HepG2 (cell line): ENCODE measurements at regions not wholly inside any gene's neighbourhood (a gene's known extent, or its start where the extent isn't known, plus 50 kb on each side); places are given as distances from the start of the nearest gene placed in this dataset.

Experiments
- ATAC-seq: fragments of 200-7000 bp; cut with Tn5 transposase; 3 replicates; pipeline ENCODE4 v1.9.1; 2020; ENCODE audit warnings: mild to moderate bottlenecking, moderate library complexity
- BruUV-seq: library from RNA; stranded (reverse); fragments of 400-500 nt; replicated peaks from 2 replicates; lab custom pipeline; 2021; lab: Mats Ljungman, UMichigan
- CTCF ChIA-PET: fragments of 300-600 bp; formaldehyde crosslinking; extraction: SDS; loops from one replicate; lab custom pipeline; 2021; ENCODE audit warnings: low total read pairs, inconsistent platforms, low intra/inter-chr PET ratio; lab: Yijun Ruan, JAX
- POLR2A ChIA-PET: fragments of 350-600 bp; sonication (Branson Sonifier 250); formaldehyde crosslinking; loops from one replicate; lab custom pipeline; 2020; ENCODE audit warnings: antibody characterized with exemption, inconsistent platforms; lab: Yijun Ruan, JAX
- DNase-seq: peaks from one replicate; pipeline ENCODE4 v3.0.0-alpha.2; 2015; ENCODE audit warnings: low spot score
- FAIRE-seq: peaks from 3 replicates; lab custom pipeline; 2011; peaks lifted over from hg19 to GRCh38; lab: Jason Lieb, UNC
- H2AFZ ChIP-seq: one replicate; pipeline ENCODE4 v1.6.1; 2011; ENCODE audit warnings: low read length, inconsistent platforms
- H3K27ac ChIP-seq: fragments of 300-600 bp; 3 replicates; pipeline ENCODE4 v1.8.0; 2011; ENCODE audit warnings: mixed run types, mild to moderate bottlenecking, mixed read lengths, low read length, inconsistent platforms; ENCODE audit not compliant: insufficient read depth; ENCODE audit errors: extremely low read length
- H3K27me3 ChIP-seq, 2 experiments: fragments of 200-600 bp in 1 of 2; 2 replicates in 1 of 2; 3 replicates in 1 of 2; pipeline versions ENCODE4 v1.6.0 to v1.8.0; 2011; ENCODE audit warnings: low read length in 2 of 2, mild to moderate bottlenecking in 2 of 2, moderate library complexity in 2 of 2, inconsistent platforms in 1 of 2; ENCODE audit not compliant: insufficient read depth in 2 of 2, control insufficient read depth in 1 of 2
- H3K36me3 ChIP-seq, 2 experiments: fragments of 200-600 bp in 1 of 2; replicated peaks in 1 of 2; 2 replicates in 1 of 2; 3 replicates in 1 of 2; pipeline versions ENCODE4 v1.5.1 to v1.8.0; 2011; ENCODE audit warnings: low read length in 2 of 2, inconsistent platforms in 1 of 2; ENCODE audit not compliant: insufficient read depth in 2 of 2, control insufficient read depth in 1 of 2
- H3K4me1 ChIP-seq: 2 replicates; pipeline ENCODE4 v1.5.1; 2012; ENCODE audit warnings: low read length, inconsistent platforms; ENCODE audit not compliant: insufficient read depth
- H3K4me2 ChIP-seq: 2 replicates; pipeline ENCODE4 v1.6.0; 2011; ENCODE audit warnings: low read depth, low read length, inconsistent platforms
- H3K4me3 ChIP-seq, 3 experiments: fragments of 200-600 bp in 1 of 3; sonication (generic), shearing (Covaris generic) in 1 of 3; replicated peaks in 1 of 3; 2 replicates each; pipeline ENCODE4 v1.5.1; 2011 to 2016; ENCODE audit warnings: low read length in 3 of 3, inconsistent platforms in 2 of 3, low read depth in 2 of 3, mild to moderate bottlenecking in 2 of 3, control low read depth in 1 of 3, mixed read lengths in 1 of 3; ENCODE audit not compliant: insufficient read depth in 1 of 3
- H3K79me2 ChIP-seq: one replicate; pipeline ENCODE4 v1.6.1; 2011; ENCODE audit warnings: low read length, inconsistent platforms; ENCODE audit not compliant: insufficient read depth
- H3K9ac ChIP-seq: 2 replicates; pipeline ENCODE4 v1.6.0; 2011; ENCODE audit warnings: mild to moderate bottlenecking, low read depth, low read length, inconsistent platforms; ENCODE audit not compliant: insufficient read depth
- H3K9me3 ChIP-seq: 2 replicates; pipeline ENCODE4 v1.5.1; 2012; ENCODE audit warnings: mild to moderate bottlenecking, low read length
- H4K20me1 ChIP-seq: 2 replicates; pipeline ENCODE4 v1.6.0; 2011; ENCODE audit warnings: inconsistent platforms, mild to moderate bottlenecking, low read length, moderate library complexity; ENCODE audit not compliant: insufficient read depth
- CEBPB ChIP-seq: IDR thresholded peaks from 2 replicates; pipeline ENCODE4 v1.6.1; 2011; ENCODE audit warnings: low read depth, low read length, improper control_type of control experiment, borderline replicate concordance
- MBD4 ChIP-seq: IDR thresholded peaks from 2 replicates; pipeline ENCODE4 v1.6.1; 2012; ENCODE audit warnings: low read length, inconsistent platforms, borderline replicate concordance
- TBL1XR1 ChIP-seq: fragments of 150-350 bp; IDR thresholded peaks from 2 replicates; pipeline ENCODE4 v1.6.1; 2014; ENCODE audit warnings: borderline replicate concordance, low read length; ENCODE audit not compliant: partially characterized antibody
- ZNF775 ChIP-seq: sonication (generic); formaldehyde crosslinking; IDR thresholded peaks from 2 replicates; pipeline ENCODE4 v1.4.0; 2020; ENCODE audit warnings: missing genetic modification reagents, mild to moderate bottlenecking, moderate library complexity, borderline replicate concordance
- WGBS: methylation state at CpG from one replicate; pipeline ENCODE4 v1.1.6; 2017; ENCODE audit warnings: low lambda C conversion rate; 5-methylcytosine and 5-hydroxymethylcytosine counted together
- in situ Hi-C: cut with HindIII; loops from 2 replicates; pipeline ENCODE4 v1.10.0; 2017; ENCODE audit warnings: low pct_unique_long_range_greater_than_20kb; ENCODE audit not compliant: extremely low pct_ligation_motif_present
- intact Hi-C: fragments of 100-400 bp; cut with micrococcal nuclease; formaldehyde crosslinking; loops from one replicate; pipeline ENCODE4 v1.10.0; 2022; ENCODE audit not compliant: unreplicated experiment
- TF ChIP-seq, protein P1 (sequence below): sonication (generic); formaldehyde crosslinking; IDR thresholded peaks from 2 replicates; pipeline ENCODE4 v1.4.0; 2020; ENCODE audit warnings: mild to moderate bottlenecking, missing genetic modification reagents, borderline replicate concordance
- TF ChIP-seq, protein P2 (sequence below): sonication (generic); formaldehyde crosslinking; IDR thresholded peaks from 2 replicates; pipeline ENCODE4 v1.5.1; 2020; ENCODE audit warnings: missing genetic modification reagents, mild to moderate bottlenecking, borderline replicate concordance

- TF ChIP-seq, protein P1, sequence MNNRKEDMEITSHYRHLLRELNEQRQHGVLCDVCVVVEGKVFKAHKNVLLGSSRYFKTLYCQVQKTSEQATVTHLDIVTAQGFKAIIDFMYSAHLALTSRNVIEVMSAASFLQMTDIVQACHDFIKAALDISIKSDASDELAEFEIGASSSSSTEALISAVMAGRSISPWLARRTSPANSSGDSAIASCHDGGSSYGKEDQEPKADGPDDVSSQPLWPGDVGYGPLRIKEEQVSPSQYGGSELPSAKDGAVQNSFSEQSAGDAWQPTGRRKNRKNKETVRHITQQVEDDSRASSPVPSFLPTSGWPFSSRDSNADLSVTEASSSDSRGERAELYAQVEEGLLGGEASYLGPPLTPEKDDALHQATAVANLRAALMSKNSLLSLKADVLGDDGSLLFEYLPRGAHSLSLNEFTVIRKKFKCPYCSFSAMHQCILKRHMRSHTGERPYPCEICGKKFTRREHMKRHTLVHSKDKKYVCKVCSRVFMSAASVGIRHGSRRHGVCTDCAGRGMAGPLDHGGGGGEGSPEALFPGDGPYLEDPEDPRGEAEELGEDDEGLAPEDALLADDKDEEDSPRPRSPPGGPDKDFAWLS (CRISPR knock-in tag): no peak
- TF ChIP-seq MBD4 (no peak), TBL1XR1 (no peak), ZNF775 (no peak)
Observed at GRCh38 chr6:139699911-139700310, 325.5 kb upstream of the CITED2 start (continued).

- Histone ChIP-seq H3K27ac (no peak overlapping the region), H3K36me3 (no peaks in the 10 kb centered on the region), H2AFZ (no peak overlapping the region), H3K4me3 (no peak overlapping the region), H3K79me2 (no peaks in the 10 kb centered on the region), H4K20me1 (no peaks in the 10 kb centered on the region), H3K27me3 (no peaks in the 10 kb centered on the region), H3K4me2 (no peak overlapping the region), H3K9ac (no peak overlapping the region), H3K9me3 (no peaks in the 10 kb centered on the region), H3K4me1 (no peaks in the 10 kb centered on the region)
- FAIRE-seq (no peak), ATAC-seq (no peak), DNase-seq (no peak)
- BruUV-seq: no TSS peak
- intact Hi-C loops: no loop called here
- ChIA-PET POLR2A (no interaction called here), CTCF (no interaction called here)
- in situ Hi-C loops: no loop called here
- peak; percentile 29; the same call in 1 of the 2 replicates for TF ChIP-seq CEBPB
- TF ChIP-seq, protein P2, sequence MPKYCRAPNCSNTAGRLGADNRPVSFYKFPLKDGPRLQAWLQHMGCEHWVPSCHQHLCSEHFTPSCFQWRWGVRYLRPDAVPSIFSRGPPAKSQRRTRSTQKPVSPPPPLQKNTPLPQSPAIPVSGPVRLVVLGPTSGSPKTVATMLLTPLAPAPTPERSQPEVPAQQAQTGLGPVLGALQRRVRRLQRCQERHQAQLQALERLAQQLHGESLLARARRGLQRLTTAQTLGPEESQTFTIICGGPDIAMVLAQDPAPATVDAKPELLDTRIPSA: no peak
- WGBS: 5% methylated on average over 1 of the region's 1 CpG
Observed at GRCh38 chr6:139699335-139699734, 324.9 kb upstream of the CITED2 start.
